Hepatic stellate cell (primary cell): ENCODE measurements at regions not wholly inside any gene's neighbourhood (a gene's known extent, or its start where the extent isn't known, plus 50 kb on each side); places are given as distances from the start of the nearest gene placed in this dataset.
A peak's percentile ranks its signal among the peaks of the same experiment; 100 is the strongest.

Experiments used
- DNase-seq: peaks from one replicate; pipeline ENCODE4 v3.0.0; 2011; ENCODE audit warnings: low spot score

GRCh38 chr3:64464955-64465354, 222.8 kb downstream of the ADAMTS9 start:
- no peak for DNase-seq

DNA sequence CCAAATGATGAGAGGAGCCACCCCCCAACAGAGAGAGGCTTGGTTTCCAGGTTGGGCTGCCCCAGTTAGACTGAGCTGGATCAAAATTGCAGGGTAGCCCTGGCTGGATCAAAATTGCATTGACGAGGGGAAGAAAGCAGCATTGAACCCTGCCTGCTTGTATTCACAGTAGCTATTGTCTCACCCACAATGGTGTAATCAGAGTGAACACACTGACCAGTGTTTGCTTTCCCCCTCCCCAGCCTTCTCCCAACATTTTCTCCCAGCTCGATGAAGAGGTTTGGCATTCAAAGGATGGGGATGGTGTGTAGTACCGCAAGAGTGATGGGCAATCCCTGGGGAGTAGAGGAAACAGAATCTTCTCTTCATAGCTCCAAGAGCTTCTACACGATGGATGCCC, 223.8 kb downstream of the ADAMTS9 start:
- no peak for DNase-seq

GRCh38 chr3:64462203-64462602, 225.6 kb downstream of the ADAMTS9 start:
- peak; percentile 57 for DNase-seq

DNA sequence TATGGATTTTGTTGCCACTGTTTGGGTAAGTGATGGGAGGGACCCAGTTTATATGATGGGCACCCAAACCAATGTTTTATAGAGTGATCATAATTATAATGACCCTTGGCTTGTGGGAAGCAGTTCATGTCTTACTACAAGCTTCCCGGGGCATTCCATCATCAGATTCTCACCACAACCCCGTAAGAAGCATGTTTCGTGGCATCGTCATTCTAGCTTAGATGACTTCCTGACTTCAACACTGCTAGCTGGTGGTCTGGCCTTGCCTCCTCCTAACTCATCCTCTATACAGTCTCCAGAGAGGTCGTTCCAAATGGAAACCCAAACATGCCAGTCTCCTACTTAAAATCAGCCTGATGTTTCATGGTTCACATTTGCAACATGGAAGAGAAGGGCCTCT, 226.9 kb downstream of the ADAMTS9 start:
- peak; percentile 59 for DNase-seq

GRCh38 chr3:64460141-64460730, 227.6 kb downstream of the ADAMTS9 start:
- no peak for DNase-seq

GRCh38 chr3:64459711-64460110, 228.1 kb downstream of the ADAMTS9 start:
- DNase-seq, result no peak

DNA sequence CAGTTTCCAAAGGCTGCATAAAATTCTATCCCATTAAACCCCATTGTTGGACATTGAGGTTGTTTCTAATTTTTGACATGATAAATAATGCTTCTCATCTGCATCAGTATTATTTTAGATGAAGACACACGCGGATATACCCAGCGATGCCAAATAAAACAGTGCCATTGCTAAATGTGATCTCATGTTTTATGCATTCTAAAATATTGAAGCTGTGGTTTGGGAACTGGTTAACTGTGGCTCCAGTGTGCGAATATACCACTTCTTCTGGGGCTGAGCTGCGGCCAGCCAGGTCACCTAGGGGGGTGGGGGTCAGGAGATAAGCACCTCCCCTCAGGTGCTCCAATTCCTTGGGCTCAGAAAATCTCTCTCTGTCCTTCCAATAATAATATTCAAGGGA, 230.0 kb downstream of the ADAMTS9 start:
- DNase-seq, result no peak

GRCh38 chr3:64456674-64457073, 231.1 kb downstream of the ADAMTS9 start:
- no peak for DNase-seq

DNA sequence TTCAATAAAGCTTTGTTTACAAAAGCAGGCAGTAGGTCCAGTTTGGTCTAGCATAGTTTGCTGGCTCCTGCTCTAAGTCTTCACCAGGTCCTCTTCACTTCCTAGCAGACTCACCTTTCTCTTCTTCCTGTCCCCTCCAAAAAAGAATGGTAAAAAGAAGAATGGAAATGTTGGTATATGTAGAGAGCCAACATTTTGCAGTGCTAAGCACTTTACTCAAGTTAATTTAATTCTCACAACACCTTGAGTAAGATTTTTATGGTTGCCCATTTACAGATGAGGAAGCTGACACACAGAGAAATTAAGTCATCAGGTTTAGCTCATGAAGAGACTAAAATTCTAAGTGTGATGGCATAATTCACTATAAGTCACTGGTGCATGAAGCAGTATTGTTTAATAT, 230.1 kb upstream of the PRICKLE2 start:
- no peak for DNase-seq

GRCh38 chr3:64454768-64455167, 229.5 kb upstream of the PRICKLE2 start:
- no peak for DNase-seq

- peak; percentile 11 for DNase-seq
Measured at GRCh38 chr3:64454179-64454578, 228.9 kb upstream of the PRICKLE2 start.

DNA sequence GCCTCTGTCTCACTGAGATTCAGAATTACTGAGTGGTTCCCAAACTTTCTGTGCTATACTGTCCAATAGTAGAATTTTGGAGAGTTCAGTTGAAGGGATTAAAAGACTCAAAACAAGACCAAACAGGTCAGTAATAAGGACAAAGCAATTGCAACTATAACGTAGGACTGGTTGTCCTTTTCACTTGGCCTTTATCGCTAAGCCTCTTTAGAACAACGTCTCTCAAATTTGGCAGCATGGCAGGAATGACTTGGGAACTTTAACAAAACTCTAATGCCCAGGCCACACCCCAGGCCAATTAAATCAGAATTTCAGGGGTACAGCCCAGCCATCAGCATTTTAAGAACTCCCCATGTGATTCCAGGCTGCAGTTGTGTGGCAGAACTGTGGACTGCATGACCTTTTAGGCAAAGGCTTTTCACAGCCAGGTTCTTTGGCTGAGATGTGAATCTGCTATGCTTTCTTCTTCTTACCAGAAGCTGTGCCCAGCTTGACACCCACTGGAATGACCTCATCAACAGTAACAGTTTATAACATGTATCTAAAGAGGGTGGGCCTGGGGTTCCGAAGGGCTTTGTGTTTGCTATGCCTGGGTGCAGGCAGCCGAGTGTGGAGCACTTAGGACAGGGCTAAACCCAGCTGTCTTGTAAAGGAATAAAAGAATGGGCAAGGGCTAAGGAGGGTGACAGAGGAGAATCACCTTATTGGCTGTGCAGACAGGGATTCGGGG, 226.2 kb upstream of the PRICKLE2 start:
- DNase-seq, result no peak

DNA sequence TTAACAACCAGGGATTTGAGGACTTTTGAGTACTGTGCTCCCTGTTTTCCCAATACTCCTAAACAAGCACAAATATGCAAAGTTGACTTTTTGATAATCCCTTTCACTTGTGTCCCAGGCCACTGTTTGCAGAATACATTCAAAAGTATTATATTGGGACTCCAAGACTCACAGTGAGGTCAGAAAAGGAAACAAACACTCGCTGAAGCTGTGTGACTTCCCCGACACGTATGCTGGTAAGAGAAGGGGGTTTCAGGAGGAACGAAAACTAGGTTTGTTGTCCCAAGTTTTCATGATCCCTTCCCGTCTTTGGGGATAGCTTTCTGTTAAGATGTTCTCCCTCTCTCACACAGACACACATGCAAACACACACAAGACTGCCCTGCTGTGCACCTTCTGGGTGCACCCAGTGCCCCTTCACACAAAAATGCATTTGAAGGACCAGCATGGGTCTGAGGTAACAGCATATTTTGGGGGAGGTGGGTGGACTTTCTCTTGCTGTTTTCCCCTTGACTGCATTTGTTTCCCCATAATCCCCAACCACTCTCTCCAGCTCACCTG, 225.2 kb upstream of the PRICKLE2 start:
- DNase-seq, result no peak

DNA sequence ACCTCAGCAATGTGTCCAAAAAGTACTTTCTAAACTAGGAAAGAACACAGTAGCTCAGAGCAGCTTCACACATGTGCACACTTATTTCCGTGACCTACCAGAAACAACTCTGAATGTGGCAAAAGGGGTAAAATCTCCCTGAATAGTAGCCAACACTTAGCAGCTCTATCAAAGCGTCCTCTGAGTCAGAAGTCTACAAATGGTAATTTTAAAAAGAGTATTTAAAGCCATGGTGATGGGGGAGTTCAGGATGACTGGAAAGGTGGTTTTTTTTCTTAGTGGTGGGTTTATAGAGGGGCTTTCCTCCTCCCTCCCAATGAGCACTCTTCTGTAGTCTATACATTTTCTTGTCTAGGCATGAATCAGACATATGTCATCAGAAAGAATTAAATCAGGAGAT, 223.8 kb upstream of the PRICKLE2 start:
- DNase-seq, result no peak

DNA sequence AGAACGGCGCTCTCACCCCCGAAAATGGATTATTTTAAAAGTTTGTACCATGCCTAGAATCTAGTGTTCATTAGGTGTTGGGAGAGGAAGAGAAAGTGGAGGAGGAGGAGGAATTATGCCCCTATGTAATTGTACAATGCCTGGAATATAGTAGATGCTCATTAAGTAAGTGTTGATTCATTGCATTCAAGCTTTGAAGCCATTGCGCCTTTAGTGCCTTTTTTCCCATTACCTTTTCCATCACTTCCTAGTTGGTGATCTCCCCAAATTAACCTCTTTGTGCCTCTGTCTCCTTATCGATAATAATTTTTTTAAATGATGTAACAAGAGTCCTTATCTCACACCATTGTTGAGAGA, 220.7 kb upstream of the PRICKLE2 start:
- no peak for DNase-seq

GRCh38 chr3:64445109-64445943, 220.1 kb upstream of the PRICKLE2 start:
- peak; percentile 52 for DNase-seq

DNA sequence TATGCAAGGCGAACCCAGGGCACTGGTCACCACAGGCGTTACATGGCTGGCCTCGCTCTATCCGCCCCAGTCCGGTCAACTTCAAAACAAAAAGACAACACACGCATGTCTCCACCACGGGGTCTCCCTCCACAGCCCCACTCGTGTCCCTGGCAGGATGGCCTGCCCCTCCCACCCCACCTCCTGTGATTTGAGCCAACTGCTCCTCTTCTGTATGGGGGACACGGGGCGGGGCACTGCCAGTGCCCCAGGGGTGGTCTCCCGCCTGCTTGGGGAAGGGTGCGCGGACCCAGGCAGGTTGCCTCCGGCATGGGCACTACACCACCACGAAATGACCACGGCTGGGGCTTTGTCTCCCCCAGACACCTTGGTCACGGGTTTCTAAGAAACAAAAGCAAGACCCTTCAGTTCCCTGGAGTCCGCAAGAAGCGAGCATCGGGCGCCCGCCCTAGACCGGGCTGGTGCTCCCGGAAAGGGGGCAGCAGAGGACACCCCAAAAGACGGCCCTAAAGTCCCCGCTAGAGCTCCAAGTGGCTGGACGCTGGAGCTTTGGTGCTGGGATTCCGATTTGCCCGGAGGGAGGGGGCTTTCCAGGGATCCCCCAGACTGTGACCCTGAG, 219.3 kb upstream of the PRICKLE2 start:
- DNase-seq, result peak; percentile 17

DNA sequence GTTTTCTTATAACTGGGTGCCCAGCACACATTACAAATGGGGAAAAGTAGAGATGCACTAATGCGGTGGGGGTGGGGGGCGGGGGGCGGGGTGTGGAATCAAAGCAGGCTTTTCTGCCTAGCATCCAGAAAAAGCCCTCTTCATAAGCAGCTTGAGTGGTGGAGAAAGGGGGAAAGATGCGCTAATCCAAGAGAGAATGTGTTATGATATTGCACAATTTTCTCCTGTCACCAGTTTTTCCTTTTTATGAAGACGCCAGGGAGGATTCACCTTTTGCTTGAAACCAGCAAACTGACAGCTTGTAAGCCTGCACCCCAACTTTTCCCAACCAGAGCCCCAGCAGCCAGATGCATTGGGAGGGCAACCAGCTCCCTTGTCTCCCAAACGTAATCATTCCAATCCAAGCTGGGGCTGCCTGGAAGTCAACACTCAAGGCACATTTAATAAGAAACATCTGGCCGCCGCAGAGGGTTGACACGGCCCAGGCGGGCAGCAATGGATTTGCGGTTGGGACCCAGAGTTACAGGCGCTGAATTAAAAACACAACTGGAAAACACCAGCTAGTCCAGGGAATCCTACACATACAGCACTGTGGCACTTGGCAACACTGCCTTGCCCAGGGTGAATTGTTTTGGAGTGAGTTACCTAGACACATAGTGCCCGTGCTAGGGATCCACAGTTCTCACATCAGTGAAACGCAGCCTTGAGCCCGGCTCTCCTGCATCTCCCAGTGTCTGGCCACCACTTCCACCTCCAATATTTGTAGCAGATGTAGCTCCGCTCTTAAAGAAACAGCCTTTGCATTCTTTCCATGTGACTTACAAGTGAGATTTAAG, 218.5 kb upstream of the PRICKLE2 start:
- peak; percentile 74 for DNase-seq

- no peak for DNase-seq
Measured at GRCh38 chr3:64441861-64442260, 216.6 kb upstream of the PRICKLE2 start.

DNA sequence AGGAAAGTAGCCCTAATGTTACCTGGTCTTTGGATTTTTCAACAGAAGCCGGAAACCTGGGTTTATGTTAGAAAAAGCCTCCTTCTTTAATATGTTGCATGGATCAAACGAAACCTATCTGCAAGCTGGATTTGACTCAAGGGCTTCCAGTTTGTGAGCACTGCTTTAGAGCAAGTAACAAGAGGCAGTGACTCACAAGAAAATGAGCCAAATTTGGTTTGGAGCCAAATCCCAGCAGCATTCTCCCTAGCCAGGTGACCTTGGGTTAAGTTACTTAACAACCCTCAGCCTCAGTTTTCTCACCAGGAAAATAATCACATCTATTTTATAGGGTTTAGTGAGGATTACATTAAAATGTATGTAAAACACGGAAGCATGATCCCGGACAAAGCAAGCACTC, 215.2 kb upstream of the PRICKLE2 start:
- no peak for DNase-seq

DNA sequence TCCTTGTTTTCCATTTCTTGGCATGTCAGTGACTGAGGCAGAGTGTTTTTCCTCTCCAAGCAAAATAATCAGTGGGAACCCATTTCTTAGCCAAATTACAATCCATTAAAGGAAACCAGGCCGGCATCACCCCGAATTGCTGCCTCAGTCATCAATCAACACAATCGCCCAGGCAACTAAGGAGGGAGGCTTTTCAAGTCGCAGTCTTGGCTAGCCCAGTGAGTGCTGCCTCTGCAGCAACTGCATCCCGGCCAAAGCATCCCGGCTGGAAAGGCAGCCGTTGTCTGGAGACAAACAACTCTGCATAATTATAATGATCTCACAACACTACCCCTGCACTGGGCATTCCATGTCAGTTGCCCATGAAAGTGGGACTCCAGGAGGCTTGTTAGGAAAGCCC, 213.5 kb upstream of the PRICKLE2 start:
- no peak for DNase-seq

GRCh38 chr3:64438066-64438465, 212.8 kb upstream of the PRICKLE2 start:
- no peak for DNase-seq
